ENCODE measurements at regions not wholly inside any gene's neighbourhood (a gene's known extent, or its start where the extent isn't known, plus 50 kb on each side); places are given as distances from the start of the nearest gene placed in this dataset.

- no peak overlapping the region for H3K4me3 ChIP-seq
- peaks cover 0 to 6% of the 10 kb centered on the region in 2 donors for H3K9me3 ChIP-seq
- intact Hi-C loops (cut with DNase I), result no loop called here
- no peaks in the 10 kb centered on the region for H3K27me3 ChIP-seq
- no peaks in the 10 kb centered on the region for H3K36me3 ChIP-seq
- peak in 1 of 2 donors; percentile 59 for DNase-seq (ENCODE audit: low spot score in 2 of 2)
- H3K27ac ChIP-seq, result no peak overlapping the region
- no peak for TF ChIP-seq CTCF (IDR thresholded peaks at IDR 0.05)
- H3K4me1 ChIP-seq, result peaks cover 5 to 8% of the 10 kb centered on the region in 2 donors
Observed at GRCh38 chr2:42856891-42857632, 64.7 kb upstream of the HAAO start.

- no peak overlapping the region for H3K4me3 ChIP-seq
- no peaks in the 10 kb centered on the region for H3K27me3 ChIP-seq
- intact Hi-C loops (cut with DNase I), result no loop called here
- no peaks in the 10 kb centered on the region for H3K36me3 ChIP-seq
- no peak for TF ChIP-seq CTCF (IDR thresholded peaks at IDR 0.05)
- no peak overlapping the region for H3K27ac ChIP-seq
- peaks cover 5 to 8% of the 10 kb centered on the region in 2 donors for H3K4me1 ChIP-seq
- DNase-seq (ENCODE audit: low spot score in 2 of 2), result peak in 1 of 2 donors; percentile 56
- peaks cover 0 to 6% of the 10 kb centered on the region in 2 donors for H3K9me3 ChIP-seq
Observed at GRCh38 chr2:42856106-42856860, 63.9 kb upstream of the HAAO start.

GRCh38 chr2:42855221-42855970 lies 63.0 kb upstream of the HAAO start:
- Histone ChIP-seq H3K4me1 (peaks cover 5 to 8% of the 10 kb centered on the region in 2 donors), H3K36me3 (no peaks in the 10 kb centered on the region), H3K27me3 (no peaks in the 10 kb centered on the region), H3K9me3 (peaks cover 0 to 6% of the 10 kb centered on the region in 2 donors), H3K4me3 (no peak overlapping the region), H3K27ac (peak overlapping the region; percentile 74 to 80)
- TF ChIP-seq CTCF (IDR thresholded peaks at IDR 0.05), result no peak
- DNase-seq (ENCODE audit: low spot score in 2 of 2), result peak in 1 of 2 donors; percentile 58
- intact Hi-C loops (cut with DNase I), result no loop called here

- peak overlapping the region; percentile 74 to 80 for H3K27ac ChIP-seq
- H3K4me1 ChIP-seq, result peaks cover 5 to 8% of the 10 kb centered on the region in 2 donors
- DNase-seq (ENCODE audit: low spot score in 2 of 2), result no peak
- peaks cover 0 to 6% of the 10 kb centered on the region in 2 donors for H3K9me3 ChIP-seq
- intact Hi-C loops (cut with DNase I), result no loop called here
- H3K36me3 ChIP-seq, result no peaks in the 10 kb centered on the region
- TF ChIP-seq CTCF (IDR thresholded peaks at IDR 0.05), result no peak
- no peak overlapping the region for H3K4me3 ChIP-seq
- no peaks in the 10 kb centered on the region for H3K27me3 ChIP-seq
Observed at GRCh38 chr2:42854207-42854818, 61.9 kb upstream of the HAAO start.

- Histone ChIP-seq H3K27ac (peak overlapping the region; percentile 74 to 80), H3K4me1 (peaks cover 5 to 8% of the 10 kb centered on the region in 2 donors), H3K27me3 (no peaks in the 10 kb centered on the region), H3K36me3 (no peaks in the 10 kb centered on the region), H3K4me3 (no peak overlapping the region), H3K9me3 (peaks cover 0 to under 1% of the 10 kb centered on the region in 2 donors)
- peak in 1 of 2 donors; percentile 24 for DNase-seq (ENCODE audit: low spot score in 2 of 2)
- TF ChIP-seq CTCF (IDR thresholded peaks at IDR 0.05), result no peak
- intact Hi-C loops (cut with DNase I), result no loop called here
Observed at GRCh38 chr2:42853549-42854206, 61.3 kb upstream of the HAAO start.

All from ascending aorta (tissue), 2 donors.